SU-DHL-6 (cell line): ENCODE measurements at regions not wholly inside any gene's neighbourhood (a gene's known extent, or its start where the extent isn't known, plus 50 kb on each side); places are given as distances from the start of the nearest gene placed in this dataset.
A peak's percentile ranks its signal among the peaks of the same experiment; 100 is the strongest.

Experiments
- H2AFZ ChIP-seq: fragments of 200-600 bp; sonication (generic); 2 replicates; pipeline ENCODE4 v1.6.1; 2014; ENCODE audit warnings: low read depth, mild to moderate bottlenecking, moderate library complexity, mixed read lengths, antibody characterized with exemption, low read length; ENCODE audit not compliant: severe bottlenecking
- H3F3A ChIP-seq: fragments of 200-600 bp; shearing (Covaris generic); 2 replicates; pipeline ENCODE4 v1.6.0; 2016; ENCODE audit warnings: antibody characterized with exemption, mild to moderate bottlenecking; ENCODE audit not compliant: insufficient read depth
- H3K27ac ChIP-seq: fragments of 200-600 bp; sonication (generic); 2 replicates; pipeline ENCODE4 v1.5.1; 2016; ENCODE audit warnings: low read depth, mild to moderate bottlenecking, low read length, moderate library complexity, mixed read lengths
- H3K27me3 ChIP-seq: fragments of 200-600 bp; sonication (generic), shearing (Covaris generic); 2 replicates; pipeline ENCODE4 v1.6.0; 2014; ENCODE audit warnings: mild to moderate bottlenecking, low read length
- H3K36me3 ChIP-seq: fragments of 200-600 bp; sonication (generic); 2 replicates; pipeline ENCODE4 v1.6.1; 2014; ENCODE audit warnings: mild to moderate bottlenecking, low read length, mixed read lengths
- H3K4me2 ChIP-seq: fragments of 300-600, 200-600 bp; shearing (Covaris generic), sonication (generic); 2 replicates; pipeline ENCODE4 v1.6.0; 2014; ENCODE audit warnings: low read length, low read depth, mild to moderate bottlenecking; ENCODE audit not compliant: poor library complexity, severe bottlenecking
- H3K4me3 ChIP-seq: fragments of 200-600 bp; sonication (generic); 2 replicates; pipeline ENCODE4 v1.5.1; 2014; ENCODE audit warnings: antibody characterized with exemption, low read length, mild to moderate bottlenecking, mixed read lengths; ENCODE audit not compliant: insufficient read depth, poor library complexity, severe bottlenecking
- H3K79me2 ChIP-seq: fragments of 200-600 bp; sonication (generic); 2 replicates; pipeline ENCODE4 v1.6.1; 2014; ENCODE audit warnings: mild to moderate bottlenecking, low read length, moderate library complexity; ENCODE audit not compliant: insufficient read depth
- H3K9ac ChIP-seq: fragments of 200-600 bp; sonication (generic); 2 replicates; pipeline ENCODE4 v1.7.0; 2014; ENCODE audit warnings: mild to moderate bottlenecking, low read length
- H3K9me2 ChIP-seq: fragments of 200-600 bp; sonication (generic); replicated peaks from 2 replicates; pipeline ENCODE4 v1.6.1; 2014; ENCODE audit warnings: low read length; ENCODE audit not compliant: insufficient read depth
- H3K9me3 ChIP-seq: fragments of 200-600 bp; sonication (generic); 2 replicates; pipeline ENCODE4 v1.6.1; 2014; ENCODE audit warnings: low read length, mixed read lengths; ENCODE audit not compliant: insufficient read depth
- H4K20me1 ChIP-seq: fragments of 200-600 bp; sonication (generic); 2 replicates; pipeline ENCODE4 v1.6.1; 2014; ENCODE audit warnings: low read depth, mild to moderate bottlenecking, antibody characterized with exemption, low read length, moderate library complexity, mixed read lengths
- CTCF ChIP-seq: fragments of 200-600 bp; sonication (generic); IDR thresholded peaks from one replicate; pipeline ENCODE4 v1.5.1; 2017; ENCODE audit warnings: antibody characterized with exemption, mild to moderate bottlenecking, low read length, moderate library complexity; ENCODE audit not compliant: insufficient read depth, poor library complexity, severe bottlenecking
- EZH2phosphoT487 ChIP-seq: fragments of 200-600 bp; sonication (generic), shearing (Covaris generic); conservative IDR thresholded peaks from 2 replicates; pipeline ENCODE4 v1.6.1; 2018; ENCODE audit warnings: mild to moderate bottlenecking, antibody characterized with exemption, low read length, moderate library complexity, mixed read lengths

DNA sequence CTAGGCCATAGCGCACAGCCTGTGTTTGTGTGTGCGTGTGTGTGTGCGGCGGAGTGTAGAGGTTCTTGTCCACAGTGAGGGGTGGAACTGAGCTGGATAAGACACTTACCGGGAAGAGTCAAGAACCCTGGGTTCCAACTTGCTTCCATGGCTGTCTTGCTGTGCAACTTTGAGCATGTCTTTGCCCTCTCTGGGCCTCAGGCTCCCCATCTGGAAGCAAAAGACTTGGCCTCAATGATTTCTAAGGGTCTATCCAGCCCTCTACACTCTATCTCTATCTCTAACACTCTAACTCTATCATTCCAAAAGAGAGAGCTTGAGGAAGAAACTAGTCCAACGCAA is 121.3 kb upstream of the PJA1 start:
- Histone ChIP-seq H3K9ac (no peak overlapping the region), H3K9me2 (no peaks in the 10 kb centered on the region), H3K27ac (no peak overlapping the region), H3K4me2 (no peak overlapping the region), H3K36me3 (no peaks in the 10 kb centered on the region), H3K9me3 (no peaks in the 10 kb centered on the region), H3K4me3 (no peak overlapping the region), H3K27me3 (no peaks in the 10 kb centered on the region), H3K79me2 (no peaks in the 10 kb centered on the region), H3F3A (no peaks in the 10 kb centered on the region), H2AFZ (no peak overlapping the region), H4K20me1 (no peaks in the 10 kb centered on the region)
- no peak for TF ChIP-seq EZH2phosphoT487
- no peak for TF ChIP-seq CTCF

GRCh38 chrX:69285881-69286564 is 120.8 kb upstream of the PJA1 start:
- Histone ChIP-seq H3K9ac (no peak overlapping the region), H3K4me2 (peak overlapping the region; percentile 17), H2AFZ (no peak overlapping the region), H3K36me3 (no peaks in the 10 kb centered on the region), H3F3A (no peaks in the 10 kb centered on the region), H3K4me3 (no peak overlapping the region), H3K27me3 (no peaks in the 10 kb centered on the region), H3K9me3 (no peaks in the 10 kb centered on the region), H4K20me1 (no peaks in the 10 kb centered on the region), H3K9me2 (no peaks in the 10 kb centered on the region), H3K27ac (no peak overlapping the region), H3K79me2 (no peaks in the 10 kb centered on the region)
- no peak for TF ChIP-seq EZH2phosphoT487
- peak; percentile 56 for TF ChIP-seq CTCF

- H3K27ac ChIP-seq, result no peak overlapping the region
- no peak overlapping the region for H3K4me3 ChIP-seq
- H4K20me1 ChIP-seq, result no peaks in the 10 kb centered on the region
- peak overlapping the region; percentile 17 for H3K4me2 ChIP-seq
- H3K9ac ChIP-seq, result no peak overlapping the region
- H3K79me2 ChIP-seq, result no peaks in the 10 kb centered on the region
- H3K9me3 ChIP-seq, result no peaks in the 10 kb centered on the region
- TF ChIP-seq CTCF, result no peak
- no peak for TF ChIP-seq EZH2phosphoT487
- H3K36me3 ChIP-seq, result no peaks in the 10 kb centered on the region
- no peak overlapping the region for H2AFZ ChIP-seq
- no peaks in the 10 kb centered on the region for H3F3A ChIP-seq
- no peaks in the 10 kb centered on the region for H3K27me3 ChIP-seq
- no peaks in the 10 kb centered on the region for H3K9me2 ChIP-seq
These were observed 120.2 kb upstream of the PJA1 start for GRCh38 chrX:69285401-69285877.
